ENCODE measurements at regions not wholly inside any gene's neighbourhood (a gene's known extent, or its start where the extent isn't known, plus 50 kb on each side); places are given as distances from the start of the nearest gene placed in this dataset.

DNA sequence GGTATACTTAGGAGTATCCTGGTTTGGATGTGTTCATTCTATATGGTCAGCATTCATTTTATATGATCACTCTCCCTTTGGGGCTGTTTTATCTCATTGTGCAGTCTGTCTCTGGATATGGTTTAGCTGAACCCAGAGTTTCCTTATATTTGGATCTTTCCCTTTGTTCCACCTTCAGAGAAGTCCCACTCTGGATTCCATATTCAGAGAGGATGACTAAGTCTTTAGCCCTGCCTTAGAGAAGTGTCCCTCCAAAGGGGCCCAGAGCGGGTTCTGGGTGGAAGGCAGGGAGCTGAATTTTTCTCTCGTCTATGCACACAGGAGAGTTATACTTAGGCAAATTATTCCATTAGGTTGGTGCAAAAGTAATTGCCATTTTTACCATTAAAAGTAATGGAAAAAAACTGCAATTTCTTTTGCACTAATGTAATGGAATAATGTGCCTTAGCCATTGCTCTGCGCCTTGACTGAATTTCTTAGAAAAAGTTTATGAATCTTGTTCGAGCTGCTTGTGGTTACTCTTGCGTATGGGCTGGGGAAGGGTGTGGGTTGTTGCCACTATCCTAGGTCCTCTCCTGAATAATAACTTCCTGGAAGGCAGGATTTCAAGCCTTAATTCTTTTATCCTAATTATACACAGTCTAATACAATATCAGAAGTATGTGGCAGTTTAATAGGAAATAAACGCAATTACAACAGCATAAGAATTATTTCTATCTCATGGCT, 74.2 kb upstream of the MTPN start:
- no peak for TF ChIP-seq CTCF (IDR thresholded peaks at IDR 0.05; ENCODE audit: insufficient read depth, low read length, poor library complexity, severe bottlenecking)
- no peak for TF ChIP-seq EZH2phosphoT487 (conservative IDR thresholded peaks at IDR 0.05; ENCODE audit: low read length)
